K562 (cell line): ENCODE measurements at regions not wholly inside any gene's neighbourhood (a gene's known extent, or its start where the extent isn't known, plus 50 kb on each side); places are given as distances from the start of the nearest gene placed in this dataset.

Experiments used
- CEBPZ ChIP-seq: fragments of 150-350 bp; IDR thresholded peaks from 2 replicates; pipeline ENCODE4 v1.6.1; 2014; ENCODE audit warnings: low read depth, mild to moderate bottlenecking, low read length, borderline replicate concordance
- CHAMP1 ChIP-seq: fragments of 450-650 bp; IDR thresholded peaks from 2 replicates; pipeline ENCODE4 v1.6.1; 2016; ENCODE audit warnings: mild to moderate bottlenecking
- CHD7 ChIP-seq: fragments of 200-600 bp; sonication (generic); IDR thresholded peaks from one replicate; pipeline ENCODE4 v1.6.1; 2012; ENCODE audit warnings: mild to moderate bottlenecking, low read depth, low read length, inconsistent platforms
- ELF1 ChIP-seq: fragments of 200-800 bp; sonication (Bioruptor generic); IDR thresholded peaks from 2 replicates; pipeline ENCODE4 v1.6.1; 2016; ENCODE audit warnings: missing genetic modification characterization, missing compliant biosample characterization
- EZH2 ChIP-seq: IDR thresholded peaks from 2 replicates; pipeline ENCODE4 v1.6.1; 2012; ENCODE audit warnings: low read depth, mild to moderate bottlenecking, inconsistent platforms, low read length, borderline replicate concordance
- GABPA ChIP-seq: fragments of 200-800 bp; sonication (Bioruptor generic); conservative IDR thresholded peaks from 2 replicates; pipeline ENCODE4 v1.6.1; 2016; ENCODE audit warnings: low read depth, missing genetic modification characterization, missing compliant biosample characterization
- MTA2 ChIP-seq: fragments of 450-650 bp; IDR thresholded peaks from 2 replicates; pipeline ENCODE4 v1.6.1; 2016; ENCODE audit warnings: low read depth
- RBM25 ChIP-seq: fragments of 200-400 bp; formaldehyde crosslinking; IDR thresholded peaks from 2 replicates; pipeline ENCODE4 v1.6.1; 2018; ENCODE audit warnings: low read length, low read depth, moderate library complexity; ENCODE audit not compliant: severe bottlenecking
- SRF ChIP-seq, 2 experiments: fragments of 250-450, 450-650 bp in 1 of 2; sonication (Bioruptor Pico) in 1 of 2; sonication (generic) in 1 of 2; formaldehyde crosslinking; IDR thresholded peaks; 2 replicates each; pipeline versions ENCODE4 v1.5.0 to v1.5.1; 2020 to 2022; ENCODE audit warnings: mild to moderate bottlenecking in 1 of 2, missing genetic modification reagents in 1 of 2

GRCh38 chr1:94616506-94616905 lies 74.9 kb upstream of the F3 start:
- TF ChIP-seq RBM25 = no peak
- TF ChIP-seq MTA2 = no peak
- TF ChIP-seq EZH2 = no peak
- TF ChIP-seq GABPA = no peak
- TF ChIP-seq CHD7 = no peak
- no peak for TF ChIP-seq CHAMP1
- TF ChIP-seq SRF (CRISPR knock-in tag; IDR thresholded peaks at IDR 0.05) = no peak
- no peak for TF ChIP-seq CEBPZ
- no peak for TF ChIP-seq ELF1 (tag)
